Esophagus squamous epithelium (tissue), 4 donors: ENCODE measurements at regions not wholly inside any gene's neighbourhood (a gene's known extent, or its start where the extent isn't known, plus 50 kb on each side); places are given as distances from the start of the nearest gene placed in this dataset.

ENCODE experiments used
- POLR2A ChIP-seq, 4 donors: fragments of 450-650 bp; IDR thresholded peaks; one replicate each; pipeline ENCODE4 v1.6.1; 2017; ENCODE audit warnings: antibody characterized with exemption in 4 of 4, mild to moderate bottlenecking in 4 of 4, moderate library complexity in 3 of 4
- TF ChIP-seq, protein P1 (sequence below), 6 experiments: fragments of 450-650 bp in 4 of 6; fragments of 200-600 bp in 2 of 6; sonication (generic) in 2 of 6; IDR thresholded peaks; one replicate each; pipeline ENCODE4 v1.5.1; 2016 to 2019; ENCODE audit warnings: antibody characterized with exemption in 6 of 6, mild to moderate bottlenecking in 4 of 6, moderate library complexity in 4 of 6

DNA sequence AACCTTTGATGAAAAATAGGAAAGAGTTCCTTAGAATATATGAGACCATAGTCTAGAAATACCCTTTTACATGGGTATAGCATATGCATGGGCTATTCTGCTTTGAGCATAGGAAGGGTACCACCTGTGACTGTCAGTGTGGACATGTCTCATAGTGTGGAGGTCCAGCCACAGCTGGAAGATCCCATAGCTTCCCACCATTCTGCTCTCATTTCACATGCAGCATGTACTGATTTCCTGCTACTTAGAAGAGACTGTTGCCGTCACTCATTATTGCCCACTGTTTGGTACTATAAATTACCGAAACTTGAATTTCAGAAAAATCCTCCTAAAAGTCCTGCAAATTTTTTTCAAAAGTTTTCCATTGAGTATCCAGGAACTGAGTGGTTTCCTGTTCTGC is 477.8 kb upstream of the DAB2 start:
- no peak for TF ChIP-seq POLR2A (IDR thresholded peaks at IDR 0.05)
- TF ChIP-seq, protein P1, sequence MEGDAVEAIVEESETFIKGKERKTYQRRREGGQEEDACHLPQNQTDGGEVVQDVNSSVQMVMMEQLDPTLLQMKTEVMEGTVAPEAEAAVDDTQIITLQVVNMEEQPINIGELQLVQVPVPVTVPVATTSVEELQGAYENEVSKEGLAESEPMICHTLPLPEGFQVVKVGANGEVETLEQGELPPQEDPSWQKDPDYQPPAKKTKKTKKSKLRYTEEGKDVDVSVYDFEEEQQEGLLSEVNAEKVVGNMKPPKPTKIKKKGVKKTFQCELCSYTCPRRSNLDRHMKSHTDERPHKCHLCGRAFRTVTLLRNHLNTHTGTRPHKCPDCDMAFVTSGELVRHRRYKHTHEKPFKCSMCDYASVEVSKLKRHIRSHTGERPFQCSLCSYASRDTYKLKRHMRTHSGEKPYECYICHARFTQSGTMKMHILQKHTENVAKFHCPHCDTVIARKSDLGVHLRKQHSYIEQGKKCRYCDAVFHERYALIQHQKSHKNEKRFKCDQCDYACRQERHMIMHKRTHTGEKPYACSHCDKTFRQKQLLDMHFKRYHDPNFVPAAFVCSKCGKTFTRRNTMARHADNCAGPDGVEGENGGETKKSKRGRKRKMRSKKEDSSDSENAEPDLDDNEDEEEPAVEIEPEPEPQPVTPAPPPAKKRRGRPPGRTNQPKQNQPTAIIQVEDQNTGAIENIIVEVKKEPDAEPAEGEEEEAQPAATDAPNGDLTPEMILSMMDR (IDR thresholded peaks at IDR 0.05), result no peak
